HG03159 (cell line): ENCODE measurements at regions not wholly inside any gene's neighbourhood (a gene's known extent, or its start where the extent isn't known, plus 50 kb on each side); places are given as distances from the start of the nearest gene placed in this dataset.

Experiments used
- ATAC-seq: cut with Tn5 transposase; IDR thresholded peaks from one replicate; pipeline ENCODE4 v1.9.1; 2021; ENCODE audit warnings: mild to moderate bottlenecking, moderate library complexity; ENCODE audit not compliant: unreplicated experiment

- ATAC-seq: no peak
Observed at GRCh38 chr12:84741692-84742091, 170.9 kb downstream of the SLC6A15 start.

- ATAC-seq: no peak
Observed at GRCh38 chr12:84741031-84741430, 171.6 kb downstream of the SLC6A15 start.

GRCh38 chr12:84740602-84741001 lies 172.0 kb downstream of the SLC6A15 start:
- ATAC-seq: no peak

- ATAC-seq: no peak
Observed at GRCh38 chr12:84738481-84738972, 174.1 kb downstream of the SLC6A15 start.

- no peak for ATAC-seq
Observed at GRCh38 chr12:84732828-84733340, 179.7 kb downstream of the SLC6A15 start.

- ATAC-seq: no peak
Observed at GRCh38 chr12:84730561-84731162, 181.9 kb downstream of the SLC6A15 start.

- ATAC-seq: no peak
Observed at GRCh38 chr12:84727961-84728360, 184.6 kb downstream of the SLC6A15 start.

GRCh38 chr12:84726780-84727179 lies 185.8 kb downstream of the SLC6A15 start:
- ATAC-seq: no peak

GRCh38 chr12:84723988-84724387 lies 188.6 kb downstream of the SLC6A15 start:
- ATAC-seq: no peak

- no peak for ATAC-seq
Observed at GRCh38 chr12:84719997-84720396, 192.6 kb downstream of the SLC6A15 start.

- no peak for ATAC-seq
Observed at GRCh38 chr12:84718906-84719305, 193.7 kb downstream of the SLC6A15 start.

- no peak for ATAC-seq
Observed at GRCh38 chr12:84712747-84713146, 199.9 kb downstream of the SLC6A15 start.

- ATAC-seq: no peak
Observed at GRCh38 chr12:84706374-84706773, 206.2 kb downstream of the SLC6A15 start.

GRCh38 chr12:84704856-84705255 lies 207.7 kb downstream of the SLC6A15 start:
- ATAC-seq: no peak

GRCh38 chr12:84702001-84702400 lies 210.6 kb downstream of the SLC6A15 start:
- ATAC-seq: no peak

GRCh38 chr12:84701041-84701440 lies 211.6 kb downstream of the SLC6A15 start:
- no peak for ATAC-seq

GRCh38 chr12:84698576-84699333 lies 213.8 kb downstream of the SLC6A15 start:
- ATAC-seq: no peak

- ATAC-seq: no peak
Observed at GRCh38 chr12:84696908-84697540, 215.6 kb downstream of the SLC6A15 start.

GRCh38 chr12:84696281-84696680 lies 216.3 kb downstream of the SLC6A15 start:
- ATAC-seq: no peak

- ATAC-seq: no peak
Observed at GRCh38 chr12:84694116-84694515, 218.5 kb downstream of the SLC6A15 start.

- no peak for ATAC-seq
Observed at GRCh38 chr12:84692071-84692470, 220.5 kb downstream of the SLC6A15 start.

GRCh38 chr12:84691266-84691665 lies 221.3 kb downstream of the SLC6A15 start:
- no peak for ATAC-seq
